SU-DHL-6 (cell line): ENCODE measurements at regions not wholly inside any gene's neighbourhood (a gene's known extent, or its start where the extent isn't known, plus 50 kb on each side); places are given as distances from the start of the nearest gene placed in this dataset.

ENCODE experiments used
- H2AFZ ChIP-seq: fragments of 200-600 bp; sonication (generic); 2 replicates; pipeline ENCODE4 v1.6.1; 2014; ENCODE audit warnings: low read depth, mild to moderate bottlenecking, moderate library complexity, mixed read lengths, antibody characterized with exemption, low read length; ENCODE audit not compliant: severe bottlenecking
- H3F3A ChIP-seq: fragments of 200-600 bp; shearing (Covaris generic); 2 replicates; pipeline ENCODE4 v1.6.0; 2016; ENCODE audit warnings: antibody characterized with exemption, mild to moderate bottlenecking; ENCODE audit not compliant: insufficient read depth
- H3K27ac ChIP-seq: fragments of 200-600 bp; sonication (generic); 2 replicates; pipeline ENCODE4 v1.5.1; 2016; ENCODE audit warnings: low read depth, mild to moderate bottlenecking, low read length, moderate library complexity, mixed read lengths
- H3K27me3 ChIP-seq: fragments of 200-600 bp; sonication (generic), shearing (Covaris generic); 2 replicates; pipeline ENCODE4 v1.6.0; 2014; ENCODE audit warnings: mild to moderate bottlenecking, low read length
- H3K36me3 ChIP-seq: fragments of 200-600 bp; sonication (generic); 2 replicates; pipeline ENCODE4 v1.6.1; 2014; ENCODE audit warnings: mild to moderate bottlenecking, low read length, mixed read lengths
- H3K4me2 ChIP-seq: fragments of 300-600, 200-600 bp; shearing (Covaris generic), sonication (generic); 2 replicates; pipeline ENCODE4 v1.6.0; 2014; ENCODE audit warnings: low read length, low read depth, mild to moderate bottlenecking; ENCODE audit not compliant: poor library complexity, severe bottlenecking
- H3K4me3 ChIP-seq: fragments of 200-600 bp; sonication (generic); 2 replicates; pipeline ENCODE4 v1.5.1; 2014; ENCODE audit warnings: antibody characterized with exemption, low read length, mild to moderate bottlenecking, mixed read lengths; ENCODE audit not compliant: insufficient read depth, poor library complexity, severe bottlenecking
- H3K79me2 ChIP-seq: fragments of 200-600 bp; sonication (generic); 2 replicates; pipeline ENCODE4 v1.6.1; 2014; ENCODE audit warnings: mild to moderate bottlenecking, low read length, moderate library complexity; ENCODE audit not compliant: insufficient read depth
- H3K9ac ChIP-seq: fragments of 200-600 bp; sonication (generic); 2 replicates; pipeline ENCODE4 v1.7.0; 2014; ENCODE audit warnings: mild to moderate bottlenecking, low read length
- H3K9me2 ChIP-seq: fragments of 200-600 bp; sonication (generic); replicated peaks from 2 replicates; pipeline ENCODE4 v1.6.1; 2014; ENCODE audit warnings: low read length; ENCODE audit not compliant: insufficient read depth
- H3K9me3 ChIP-seq: fragments of 200-600 bp; sonication (generic); 2 replicates; pipeline ENCODE4 v1.6.1; 2014; ENCODE audit warnings: low read length, mixed read lengths; ENCODE audit not compliant: insufficient read depth
- H4K20me1 ChIP-seq: fragments of 200-600 bp; sonication (generic); 2 replicates; pipeline ENCODE4 v1.6.1; 2014; ENCODE audit warnings: low read depth, mild to moderate bottlenecking, antibody characterized with exemption, low read length, moderate library complexity, mixed read lengths
- EZH2phosphoT487 ChIP-seq: fragments of 200-600 bp; sonication (generic), shearing (Covaris generic); conservative IDR thresholded peaks from 2 replicates; pipeline ENCODE4 v1.6.1; 2018; ENCODE audit warnings: mild to moderate bottlenecking, antibody characterized with exemption, low read length, moderate library complexity, mixed read lengths
- TF ChIP-seq, protein P1 (sequence below): fragments of 200-600 bp; sonication (generic); IDR thresholded peaks from one replicate; pipeline ENCODE4 v1.5.1; 2017; ENCODE audit warnings: antibody characterized with exemption, mild to moderate bottlenecking, low read length, moderate library complexity; ENCODE audit not compliant: insufficient read depth, poor library complexity, severe bottlenecking

DNA sequence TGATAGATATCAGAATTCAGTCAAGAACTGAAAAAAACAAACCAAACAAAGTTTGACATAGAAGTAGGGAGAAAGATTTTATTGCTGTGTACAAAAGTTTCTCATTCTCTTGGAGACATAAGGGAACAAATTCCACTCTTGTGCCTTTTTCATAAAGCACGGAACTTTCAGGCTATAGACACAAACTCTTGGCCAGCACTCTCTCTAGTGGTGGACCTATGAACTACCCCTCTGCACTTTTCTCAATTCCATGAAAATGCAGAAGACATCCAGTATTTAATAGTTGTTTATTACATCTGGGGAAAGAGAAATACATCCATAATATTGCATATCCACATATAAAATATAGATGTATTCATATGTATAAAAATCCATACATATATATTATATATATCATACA lies 291.6 kb upstream of the HS3ST1 start:
- TF ChIP-seq, protein P1, sequence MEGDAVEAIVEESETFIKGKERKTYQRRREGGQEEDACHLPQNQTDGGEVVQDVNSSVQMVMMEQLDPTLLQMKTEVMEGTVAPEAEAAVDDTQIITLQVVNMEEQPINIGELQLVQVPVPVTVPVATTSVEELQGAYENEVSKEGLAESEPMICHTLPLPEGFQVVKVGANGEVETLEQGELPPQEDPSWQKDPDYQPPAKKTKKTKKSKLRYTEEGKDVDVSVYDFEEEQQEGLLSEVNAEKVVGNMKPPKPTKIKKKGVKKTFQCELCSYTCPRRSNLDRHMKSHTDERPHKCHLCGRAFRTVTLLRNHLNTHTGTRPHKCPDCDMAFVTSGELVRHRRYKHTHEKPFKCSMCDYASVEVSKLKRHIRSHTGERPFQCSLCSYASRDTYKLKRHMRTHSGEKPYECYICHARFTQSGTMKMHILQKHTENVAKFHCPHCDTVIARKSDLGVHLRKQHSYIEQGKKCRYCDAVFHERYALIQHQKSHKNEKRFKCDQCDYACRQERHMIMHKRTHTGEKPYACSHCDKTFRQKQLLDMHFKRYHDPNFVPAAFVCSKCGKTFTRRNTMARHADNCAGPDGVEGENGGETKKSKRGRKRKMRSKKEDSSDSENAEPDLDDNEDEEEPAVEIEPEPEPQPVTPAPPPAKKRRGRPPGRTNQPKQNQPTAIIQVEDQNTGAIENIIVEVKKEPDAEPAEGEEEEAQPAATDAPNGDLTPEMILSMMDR: no peak
- no peak for TF ChIP-seq EZH2phosphoT487
- H3K79me2 ChIP-seq: no peaks in the 10 kb centered on the region
- H3K4me2 ChIP-seq: no peak overlapping the region
- no peak overlapping the region for H3K9ac ChIP-seq
- no peak overlapping the region for H2AFZ ChIP-seq
- H3K27me3 ChIP-seq: no peaks in the 10 kb centered on the region
- H3K27ac ChIP-seq: no peak overlapping the region
- H3K36me3 ChIP-seq: no peaks in the 10 kb centered on the region
- H3K9me3 ChIP-seq: no peaks in the 10 kb centered on the region
- H3K4me3 ChIP-seq: no peak overlapping the region
- no peaks in the 10 kb centered on the region for H3F3A ChIP-seq
- H4K20me1 ChIP-seq: no peaks in the 10 kb centered on the region
- H3K9me2 ChIP-seq: no peaks in the 10 kb centered on the region

DNA sequence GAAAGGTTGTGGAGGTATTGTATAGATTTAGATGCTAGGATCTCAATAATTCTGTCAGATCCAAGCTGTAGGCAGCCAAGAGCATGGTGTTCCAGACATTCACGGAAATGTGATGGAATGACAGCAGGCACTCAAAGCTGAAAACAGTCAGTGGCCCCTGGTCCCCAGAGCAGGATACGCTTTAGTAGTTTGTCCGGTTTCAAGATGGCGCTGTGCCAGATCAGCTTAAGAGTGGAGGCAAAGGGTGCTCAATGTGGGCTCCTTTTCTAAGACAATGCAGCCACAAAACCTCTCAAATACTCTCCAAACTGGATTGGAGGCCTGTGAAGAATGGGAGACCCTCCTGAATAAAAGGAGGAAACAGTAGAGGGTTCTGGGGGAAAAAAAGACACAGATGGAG lies 291.2 kb upstream of the HS3ST1 start:
- Histone ChIP-seq H3K4me3 (no peak overlapping the region), H3K36me3 (no peaks in the 10 kb centered on the region), H4K20me1 (no peaks in the 10 kb centered on the region), H3K79me2 (no peaks in the 10 kb centered on the region), H3F3A (no peaks in the 10 kb centered on the region), H2AFZ (no peak overlapping the region), H3K27me3 (no peaks in the 10 kb centered on the region), H3K9me3 (no peaks in the 10 kb centered on the region), H3K27ac (no peak overlapping the region), H3K9me2 (no peaks in the 10 kb centered on the region), H3K9ac (no peak overlapping the region), H3K4me2 (no peak overlapping the region)
- TF ChIP-seq, protein P1: no peak
- no peak for TF ChIP-seq EZH2phosphoT487

DNA sequence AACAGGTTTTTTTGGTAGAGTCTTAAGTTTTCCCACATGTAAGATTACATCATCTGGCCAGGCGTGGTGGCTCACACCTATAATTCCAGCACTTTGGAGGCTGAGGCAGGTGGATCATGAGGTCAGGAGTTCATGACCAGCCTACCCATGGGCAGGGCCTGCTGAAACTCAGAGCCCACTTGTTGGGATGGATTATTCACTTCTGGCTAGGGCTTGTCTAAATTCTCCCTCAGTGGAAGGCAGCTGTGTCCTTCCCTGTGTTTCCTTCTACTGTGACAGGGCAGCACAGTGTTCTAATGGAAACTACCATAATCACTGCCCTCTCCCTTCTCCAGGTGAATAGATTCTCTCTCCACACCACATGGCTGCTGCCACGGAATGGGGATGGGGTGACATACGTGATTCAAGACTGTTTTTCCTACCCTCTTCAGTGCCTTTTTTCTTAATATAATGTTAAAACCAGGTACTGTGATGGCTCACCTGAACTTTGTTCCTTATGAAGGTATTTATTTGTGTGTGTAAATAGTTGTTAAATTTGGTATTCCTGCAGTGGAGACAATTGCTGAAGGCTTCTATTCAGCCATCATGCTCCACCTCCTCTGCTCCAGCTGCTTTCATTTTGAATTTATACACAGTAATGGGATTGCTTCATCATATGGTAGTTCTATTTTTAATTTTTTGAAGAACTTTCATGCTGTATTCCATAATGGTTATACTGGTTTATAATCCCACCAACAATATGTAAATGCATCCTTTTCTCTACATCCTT lies 287.2 kb upstream of the HS3ST1 start:
- Histone ChIP-seq H3K27ac (no peak overlapping the region), H3K9me2 (no peaks in the 10 kb centered on the region), H3K27me3 (no peaks in the 10 kb centered on the region), H3K4me2 (no peak overlapping the region), H3F3A (no peaks in the 10 kb centered on the region), H3K9ac (no peak overlapping the region), H3K79me2 (no peaks in the 10 kb centered on the region), H3K36me3 (no peaks in the 10 kb centered on the region), H3K9me3 (no peaks in the 10 kb centered on the region), H2AFZ (no peak overlapping the region), H4K20me1 (no peaks in the 10 kb centered on the region), H3K4me3 (no peak overlapping the region)
- no peak for TF ChIP-seq EZH2phosphoT487
- TF ChIP-seq, protein P1: no peak
